Panc1 (cell line): ENCODE measurements at regions not wholly inside any gene's neighbourhood (a gene's known extent, or its start where the extent isn't known, plus 50 kb on each side); places are given as distances from the start of the nearest gene placed in this dataset.

Experiments used
- ATAC-seq: fragments of 200-7000 bp; cut with Tn5 transposase; 2 replicates; pipeline ENCODE4 v1.9.1; 2020; ENCODE audit warnings: mild to moderate bottlenecking, moderate library complexity
- BruUV-seq: library from RNA; stranded (reverse); fragments of 400-500 nt; replicated peaks from 2 replicates; lab custom pipeline; 2021; lab: Mats Ljungman, UMichigan
- CTCF ChIA-PET: fragments of 300-600 bp; sonication (Branson Sonifier 250); formaldehyde crosslinking; loops from one replicate; lab custom pipeline; 2022; ENCODE audit warnings: antibody characterized with exemption; lab: Charles Lee
- POLR2A ChIA-PET: fragments of 300-600 bp; sonication (Branson Sonifier 250); formaldehyde crosslinking; loops from one replicate; lab custom pipeline; 2022; ENCODE audit warnings: antibody characterized with exemption; lab: Charles Lee
- DNase-seq: peaks from one replicate; pipeline ENCODE4 v3.0.0-alpha.2; 2010; ENCODE audit warnings: low read depth, low spot score
- H3K27ac ChIP-seq: 2 replicates; pipeline ENCODE4 v1.5.1; 2011; ENCODE audit warnings: mild to moderate bottlenecking, low read length, inconsistent platforms
- H3K27me3 ChIP-seq: fragments of 200-500 bp; sonication (Bioruptor generic); 2 replicates; pipeline ENCODE4 v1.6.0; 2014; ENCODE audit warnings: low read length, inconsistent platforms; ENCODE audit not compliant: control insufficient read depth, insufficient read depth
- H3K36me3 ChIP-seq: fragments of 200-500 bp; sonication (Bioruptor generic); 2 replicates; pipeline ENCODE4 v1.5.1; 2014; ENCODE audit warnings: inconsistent platforms, mild to moderate bottlenecking, low read length, moderate library complexity; ENCODE audit not compliant: control insufficient read depth, insufficient read depth
- H3K4me1 ChIP-seq: 2 replicates; pipeline ENCODE4 v1.5.1; 2011; ENCODE audit warnings: inconsistent platforms, mild to moderate bottlenecking, low read length, moderate library complexity; ENCODE audit not compliant: control insufficient read depth, insufficient read depth
- H3K4me3 ChIP-seq, 2 experiments: 2 replicates each; pipeline ENCODE4 v1.5.1; 2011 to 2012; ENCODE audit warnings: low read depth in 2 of 2, low read length in 2 of 2, mild to moderate bottlenecking in 2 of 2, inconsistent platforms in 1 of 2, moderate library complexity in 1 of 2
- H3K9me3 ChIP-seq: fragments of 200-500 bp; sonication (Bioruptor generic); 2 replicates; pipeline ENCODE4 v1.5.1; 2014; ENCODE audit warnings: low read depth, mild to moderate bottlenecking, inconsistent platforms, low read length, moderate library complexity; ENCODE audit not compliant: control insufficient read depth, insufficient read depth
- CTCF ChIP-seq: fragments of 450-650 bp; IDR thresholded peaks from 2 replicates; pipeline ENCODE4 v1.5.1; 2017; ENCODE audit warnings: mild to moderate bottlenecking
- POLR2AphosphoS5 ChIP-seq: IDR thresholded peaks from 2 replicates; pipeline ENCODE4 v1.6.1; 2012; ENCODE audit warnings: mild to moderate bottlenecking, low read depth, low read length, moderate library complexity
- REST ChIP-seq, 2 experiments: IDR thresholded peaks; 2 replicates each; pipeline ENCODE4 v1.6.1; 2011 to 2012; ENCODE audit warnings: low read depth in 2 of 2, control low read depth in 1 of 2, low read length in 1 of 2, mild to moderate bottlenecking in 1 of 2, moderate library complexity in 1 of 2; ENCODE audit not compliant: insufficient read depth in 1 of 2
- SIN3A ChIP-seq: IDR thresholded peaks from 2 replicates; pipeline ENCODE4 v1.6.1; 2012; ENCODE audit warnings: low read depth, mild to moderate bottlenecking, low read length, moderate library complexity, borderline replicate concordance; ENCODE audit not compliant: insufficient read depth
- TCF7L2 ChIP-seq: IDR thresholded peaks from 2 replicates; pipeline ENCODE4 v1.6.1; 2011; ENCODE audit warnings: mild to moderate bottlenecking, low read depth, low read length, inconsistent platforms
- in situ Hi-C: cut with HindIII; loops from 2 replicates; pipeline ENCODE4 v1.10.0; 2016; ENCODE audit warnings: low sequenced_read_pairs, low pct_unique_long_range_greater_than_20kb
- intact Hi-C: fragments of 100-400 bp; cut with micrococcal nuclease; formaldehyde crosslinking; loops from one replicate; pipeline ENCODE4 v1.10.0; 2022; ENCODE audit not compliant: unreplicated experiment

GRCh38 chr10:63758080-63758479, 236.9 kb downstream of the REEP3 start:
- ATAC-seq: no peak
- intact Hi-C loops: no loop called here
- CTCF ChIA-PET: no interaction called here
- H3K9me3 ChIP-seq: no peaks in the 10 kb centered on the region
- POLR2A ChIA-PET: interaction anchor here (0.6 kb wide), 1 partner anchor 16 kb away, joined by 11 read pairs; no protein-coding TSS in a partner anchor
- H3K27me3 ChIP-seq: no peaks in the 10 kb centered on the region; the same call in 1 of the 2 replicates
- no peak for DNase-seq
- H3K4me1 ChIP-seq: no peaks in the 10 kb centered on the region
- in situ Hi-C loops: no loop called here
- no TSS peak for BruUV-seq
- H3K4me3 ChIP-seq: no peak overlapping the region
- no peaks in the 10 kb centered on the region for H3K36me3 ChIP-seq
- TF ChIP-seq REST (IDR thresholded peaks at IDR 0.05; ENCODE audit: insufficient read depth in 1 of 2, low read depth in 2 of 2, low read length in 1 of 2) (no peak), TCF7L2 (no peak), CTCF (no peak), POLR2AphosphoS5 (no peak), SIN3A (no peak)
- no peak overlapping the region for H3K27ac ChIP-seq

- Histone ChIP-seq H3K36me3 (no peaks in the 10 kb centered on the region), H3K4me3 (no peak overlapping the region), H3K27ac (no peak overlapping the region), H3K4me1 (no peaks in the 10 kb centered on the region), H3K9me3 (no peaks in the 10 kb centered on the region), H3K27me3 (no peaks in the 10 kb centered on the region; the same call in 1 of the 2 replicates)
- DNase-seq (no peak), ATAC-seq (no peak)
- ChIA-PET POLR2A (no interaction called here), CTCF (no interaction called here)
- no TSS peak for BruUV-seq
- in situ Hi-C loops (no loop called here), intact Hi-C loops (no loop called here)
- TF ChIP-seq POLR2AphosphoS5: no peak
- TF ChIP-seq TCF7L2: no peak
- TF ChIP-seq SIN3A: no peak
- no peak for TF ChIP-seq REST (IDR thresholded peaks at IDR 0.05; ENCODE audit: insufficient read depth in 1 of 2, low read depth in 2 of 2, low read length in 1 of 2)
- no peak for TF ChIP-seq CTCF
Observed at GRCh38 chr10:63759335-63759734, 238.1 kb downstream of the REEP3 start.
